GM21381 (cell line): ENCODE measurements at regions not wholly inside any gene's neighbourhood (a gene's known extent, or its start where the extent isn't known, plus 50 kb on each side); places are given as distances from the start of the nearest gene placed in this dataset.

Experiments used
- ATAC-seq: cut with Tn5 transposase; IDR thresholded peaks from one replicate; pipeline ENCODE4 v1.9.1; 2021; ENCODE audit warnings: mild to moderate bottlenecking, moderate library complexity; ENCODE audit not compliant: unreplicated experiment

- ATAC-seq = no peak
Measured at GRCh38 chr7:45511721-45512597, 62.2 kb upstream of the ADCY1 start.

DNA sequence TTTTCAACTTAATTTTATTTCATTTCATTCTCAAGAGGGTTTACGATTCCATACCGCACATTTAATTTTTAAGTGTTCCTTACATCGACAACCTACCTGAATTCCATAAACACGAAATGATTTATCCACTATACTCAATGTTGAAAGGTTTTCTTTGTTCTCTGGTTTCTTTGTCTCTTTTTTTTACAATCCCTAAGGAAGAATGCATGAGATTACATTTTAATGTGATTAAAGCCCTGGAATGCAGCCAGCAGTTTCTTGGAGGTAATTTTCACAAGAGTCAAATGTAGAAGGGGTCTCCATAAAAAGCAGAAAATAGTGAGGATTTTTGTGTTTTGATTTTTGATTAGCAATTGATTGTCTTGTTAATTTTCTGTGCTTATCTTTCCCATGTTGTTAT, 59.2 kb upstream of the ADCY1 start:
- no peak for ATAC-seq

DNA sequence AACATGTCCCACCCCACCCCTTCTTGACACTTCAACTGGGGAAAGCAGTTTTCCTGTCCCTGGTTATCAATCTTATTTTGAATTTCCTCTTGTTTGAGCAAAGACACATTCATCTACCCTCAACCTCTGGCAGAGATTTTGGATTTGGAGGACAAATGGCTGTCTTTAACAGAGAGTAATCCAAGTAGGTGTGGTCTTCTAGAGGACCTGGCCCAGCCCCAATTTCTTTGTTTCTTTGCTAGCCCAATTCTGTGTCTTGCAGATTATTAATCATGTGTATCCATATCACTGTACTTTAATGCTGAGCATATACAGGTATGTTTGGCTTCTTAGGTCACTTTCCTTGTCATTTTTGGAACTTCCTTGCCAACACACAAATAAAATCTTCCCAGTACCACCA, 58.8 kb upstream of the ADCY1 start:
- ATAC-seq = no peak
